Psoas muscle (tissue), 7 donors: ENCODE measurements at regions not wholly inside any gene's neighbourhood (a gene's known extent, or its start where the extent isn't known, plus 50 kb on each side); places are given as distances from the start of the nearest gene placed in this dataset.

Experiments used
- ATAC-seq, 4 donors: fragments of 200-7000 bp; cut with Tn5 transposase; one replicate each; pipeline ENCODE4 v1.9.1; 2020; ENCODE audit warnings: moderate library complexity in 3 of 4, mild to moderate bottlenecking in 2 of 4
- DNase-seq, 2 donors: peaks; one replicate each; pipeline ENCODE4 v3.0.0-alpha.2; 2020
- H3K27ac ChIP-seq: fragments of 200-600 bp; one replicate; pipeline ENCODE4 v1.8.0; 2022
- H3K27me3 ChIP-seq, 3 donors: fragments of 200-600 bp in 1 of 3; one replicate each; pipeline versions ENCODE4 v1.6.1 to v1.8.0; 2013 to 2022; ENCODE audit warnings: low read length in 2 of 3, mild to moderate bottlenecking in 2 of 3, moderate library complexity in 1 of 3; ENCODE audit not compliant: insufficient read depth in 3 of 3
- H3K36me3 ChIP-seq, 2 donors: fragments of 200-600 bp in 1 of 2; one replicate each; pipeline versions ENCODE4 v1.6.1 to v1.8.0; 2013 to 2022; ENCODE audit warnings: low read depth in 1 of 2, mild to moderate bottlenecking in 1 of 2, moderate library complexity in 1 of 2; ENCODE audit not compliant: insufficient read depth in 1 of 2
- H3K4me1 ChIP-seq: fragments of 200-600 bp; one replicate; pipeline ENCODE4 v1.8.0; 2022
- H3K4me3 ChIP-seq: fragments of 200-600 bp; one replicate; pipeline ENCODE4 v1.8.0; 2022; ENCODE audit warnings: mild to moderate bottlenecking
- H3K9me3 ChIP-seq: fragments of 200-600 bp; one replicate; pipeline ENCODE4 v1.8.0; 2022
- WGBS, 3 donors: extraction: QIAGEN DNeasy Blood & Tissue Kit; methylation state at CpG; one replicate each; pipeline versions ENCODE4 v1.1.6 to v1.1.7; 2013; 5-methylcytosine and 5-hydroxymethylcytosine counted together
- intact Hi-C, 2 donors: fragments of 100-400 bp; cut with DNase I; formaldehyde crosslinking; loops; one replicate each; pipeline versions ENCODE4 v1.11.0 to v1.14.2; 2022
- TF ChIP-seq, protein P1 (sequence below): fragments of 200-600 bp; IDR thresholded peaks from one replicate; pipeline ENCODE4 v1.8.0; 2022; ENCODE audit warnings: antibody characterized with exemption
- donor health status: healthy with polysubstance abuse.
- donor health status: DM: no; HTN: no; CAD: no; lungs with moderate emphysema.
- donor health status: Bipolar disorder and iron deficiency.
- donor health status: healthy.
- donor health status: DM: yes; HTN: yes; CAD: no.
- donor health status: DM: no; HTN: no; CAD: no.
- donor health status: DM: yes; HTN: yes; CAD: no.

GRCh38 chr22:44389926-44390612 is 77.3 kb upstream of the SHISAL1 start:
- Histone ChIP-seq H3K4me1 (no peaks in the 10 kb centered on the region), H3K4me3 (no peak overlapping the region), H3K36me3 (no peaks in the 10 kb centered on the region), H3K27me3 (peaks cover 0 to 25% (median 5%) of the 10 kb centered on the region in 3 donors), H3K27ac (no peak overlapping the region), H3K9me3 (no peaks in the 10 kb centered on the region)
- TF ChIP-seq, protein P1, sequence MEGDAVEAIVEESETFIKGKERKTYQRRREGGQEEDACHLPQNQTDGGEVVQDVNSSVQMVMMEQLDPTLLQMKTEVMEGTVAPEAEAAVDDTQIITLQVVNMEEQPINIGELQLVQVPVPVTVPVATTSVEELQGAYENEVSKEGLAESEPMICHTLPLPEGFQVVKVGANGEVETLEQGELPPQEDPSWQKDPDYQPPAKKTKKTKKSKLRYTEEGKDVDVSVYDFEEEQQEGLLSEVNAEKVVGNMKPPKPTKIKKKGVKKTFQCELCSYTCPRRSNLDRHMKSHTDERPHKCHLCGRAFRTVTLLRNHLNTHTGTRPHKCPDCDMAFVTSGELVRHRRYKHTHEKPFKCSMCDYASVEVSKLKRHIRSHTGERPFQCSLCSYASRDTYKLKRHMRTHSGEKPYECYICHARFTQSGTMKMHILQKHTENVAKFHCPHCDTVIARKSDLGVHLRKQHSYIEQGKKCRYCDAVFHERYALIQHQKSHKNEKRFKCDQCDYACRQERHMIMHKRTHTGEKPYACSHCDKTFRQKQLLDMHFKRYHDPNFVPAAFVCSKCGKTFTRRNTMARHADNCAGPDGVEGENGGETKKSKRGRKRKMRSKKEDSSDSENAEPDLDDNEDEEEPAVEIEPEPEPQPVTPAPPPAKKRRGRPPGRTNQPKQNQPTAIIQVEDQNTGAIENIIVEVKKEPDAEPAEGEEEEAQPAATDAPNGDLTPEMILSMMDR = no peak
- 61 to 75% (median 70%) methylated on average over 5 of the region's 5 CpGs for WGBS, 3 donors
- intact Hi-C loops = loop anchor here in 1 of 2 donors (2.0 kb wide), 1 partner anchor 37 kb away; no protein-coding TSS in a partner anchor
- peak; percentile 4 to 35 for DNase-seq
- ATAC-seq = no peak

- no peaks in the 10 kb centered on the region for H3K4me1 ChIP-seq
- WGBS, 3 donors = 68 to 78% (median 72%) methylated on average over 6 to 8 of the region's 8 CpGs
- no peaks in the 10 kb centered on the region for H3K9me3 ChIP-seq
- H3K27ac ChIP-seq = no peak overlapping the region
- intact Hi-C loops = no loop called here
- DNase-seq (peak; percentile 4 to 46), ATAC-seq (no peak)
- no peak overlapping the region for H3K4me3 ChIP-seq
- peaks cover 0 to 24% (median 5%) of the 10 kb centered on the region in 3 donors for H3K27me3 ChIP-seq
- TF ChIP-seq, protein P1 = no peak
- no peaks in the 10 kb centered on the region for H3K36me3 ChIP-seq
These were observed 76.4 kb upstream of the SHISAL1 start for GRCh38 chr22:44389181-44389580.

- peaks cover 0 to 21% (median 6%) of the 10 kb centered on the region in 3 donors for H3K27me3 ChIP-seq
- TF ChIP-seq, protein P1 = no peak
- no peak overlapping the region for H3K4me3 ChIP-seq
- intact Hi-C loops = no loop called here
- ATAC-seq (no peak), DNase-seq (peak; percentile 2 to 13)
- no peaks in the 10 kb centered on the region for H3K9me3 ChIP-seq
- WGBS, 3 donors = 31 to 59% (median 32%) methylated on average over 10 of the region's 10 CpGs
- no peak overlapping the region for H3K27ac ChIP-seq
- H3K4me1 ChIP-seq = no peaks in the 10 kb centered on the region
- H3K36me3 ChIP-seq = no peaks in the 10 kb centered on the region
These were observed 74.7 kb upstream of the SHISAL1 start for GRCh38 chr22:44387486-44387885.

DNA sequence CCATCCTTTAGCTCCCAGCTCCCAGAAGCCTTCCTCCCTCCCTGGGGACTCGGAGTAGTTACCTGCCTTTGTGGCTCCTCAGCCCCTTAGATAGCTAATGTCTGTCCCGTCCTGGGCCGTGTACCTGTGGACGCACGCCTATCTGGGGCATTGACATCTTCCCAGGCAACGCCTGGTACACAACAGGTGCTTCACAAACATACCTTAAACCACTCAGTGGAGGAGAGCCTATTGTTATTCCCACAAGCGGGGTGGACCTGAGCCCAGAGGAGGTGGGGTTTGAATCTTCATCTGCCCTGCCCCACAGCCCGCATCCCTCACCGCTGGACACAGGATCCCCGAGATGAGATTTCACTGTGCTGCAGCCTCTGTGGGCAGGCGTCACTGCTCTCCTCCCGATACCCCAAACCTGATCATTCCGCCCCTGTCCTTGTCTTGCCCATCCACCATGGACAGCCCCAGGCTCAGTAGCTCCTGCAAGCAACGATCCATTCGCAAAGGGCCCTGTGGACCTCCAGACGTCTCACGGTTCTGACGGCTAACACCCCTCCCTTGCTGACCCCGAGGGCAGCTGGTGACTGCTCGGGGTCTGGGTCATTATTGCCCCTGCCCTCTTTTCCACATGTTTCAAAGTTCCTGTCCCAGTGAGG is 73.8 kb upstream of the SHISAL1 start:
- 81 to 86% (median 83%) methylated on average over 20 of the region's 20 CpGs for WGBS, 3 donors
- intact Hi-C loops = no loop called here
- TF ChIP-seq, protein P1 = no peak
- no peaks in the 10 kb centered on the region for H3K4me1 ChIP-seq
- H3K9me3 ChIP-seq = no peaks in the 10 kb centered on the region
- DNase-seq (peak; percentile 7 to 27), ATAC-seq (no peak)
- H3K27ac ChIP-seq = no peak overlapping the region
- no peak overlapping the region for H3K4me3 ChIP-seq
- no peaks in the 10 kb centered on the region for H3K36me3 ChIP-seq
- H3K27me3 ChIP-seq = peaks cover 0 to 21% (median 5%) of the 10 kb centered on the region in 3 donors
